ENCODE measurements at regions not wholly inside any gene's neighbourhood (a gene's known extent, or its start where the extent isn't known, plus 50 kb on each side); places are given as distances from the start of the nearest gene placed in this dataset.

DNA sequence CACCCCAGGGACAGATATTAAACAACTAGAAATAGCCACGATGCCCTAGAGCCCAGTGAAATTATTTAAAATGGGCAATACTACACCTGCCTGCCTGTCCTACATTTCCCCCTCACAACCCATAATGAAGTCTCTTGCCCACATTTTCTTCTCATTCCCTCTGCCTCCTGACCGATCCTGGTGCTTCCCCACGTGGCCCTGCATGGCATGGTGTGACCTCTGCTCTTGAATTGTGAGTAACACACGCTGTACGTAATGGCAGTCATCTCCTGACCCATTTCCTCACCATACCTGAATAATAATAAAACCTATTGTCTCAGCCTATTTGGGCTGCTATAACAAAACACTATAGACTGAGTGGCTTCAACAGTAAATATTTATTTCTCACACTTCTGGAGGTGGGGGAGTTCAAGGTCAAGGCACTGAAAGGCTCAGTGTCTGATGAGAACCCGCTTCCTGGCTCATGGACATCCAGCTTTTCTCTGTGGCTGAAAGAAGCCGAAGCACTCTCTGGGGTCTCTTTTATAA, 77.0 kb upstream of the ENPP6 start:
- TF ChIP-seq, protein P1, sequence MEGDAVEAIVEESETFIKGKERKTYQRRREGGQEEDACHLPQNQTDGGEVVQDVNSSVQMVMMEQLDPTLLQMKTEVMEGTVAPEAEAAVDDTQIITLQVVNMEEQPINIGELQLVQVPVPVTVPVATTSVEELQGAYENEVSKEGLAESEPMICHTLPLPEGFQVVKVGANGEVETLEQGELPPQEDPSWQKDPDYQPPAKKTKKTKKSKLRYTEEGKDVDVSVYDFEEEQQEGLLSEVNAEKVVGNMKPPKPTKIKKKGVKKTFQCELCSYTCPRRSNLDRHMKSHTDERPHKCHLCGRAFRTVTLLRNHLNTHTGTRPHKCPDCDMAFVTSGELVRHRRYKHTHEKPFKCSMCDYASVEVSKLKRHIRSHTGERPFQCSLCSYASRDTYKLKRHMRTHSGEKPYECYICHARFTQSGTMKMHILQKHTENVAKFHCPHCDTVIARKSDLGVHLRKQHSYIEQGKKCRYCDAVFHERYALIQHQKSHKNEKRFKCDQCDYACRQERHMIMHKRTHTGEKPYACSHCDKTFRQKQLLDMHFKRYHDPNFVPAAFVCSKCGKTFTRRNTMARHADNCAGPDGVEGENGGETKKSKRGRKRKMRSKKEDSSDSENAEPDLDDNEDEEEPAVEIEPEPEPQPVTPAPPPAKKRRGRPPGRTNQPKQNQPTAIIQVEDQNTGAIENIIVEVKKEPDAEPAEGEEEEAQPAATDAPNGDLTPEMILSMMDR (IDR thresholded peaks at IDR 0.05) = no peak
- TF ChIP-seq POLR2AphosphoS5 (IDR thresholded peaks at IDR 0.05) (no peak), POLR2A (IDR thresholded peaks at IDR 0.05) (no peak)
